CD4-positive, CD25-positive, alpha-beta regulatory T cell (primary cell): ENCODE measurements at regions not wholly inside any gene's neighbourhood (a gene's known extent, or its start where the extent isn't known, plus 50 kb on each side); places are given as distances from the start of the nearest gene placed in this dataset.
"Not testable (repeated sequence)": the region's sequence is repeated elsewhere in the genome, so short reads cannot be mapped to it uniquely, and the experiment has no call there.

ENCODE experiments used
- ATAC-seq, 2 donors: fragments of 150-1000 bp; cut with Tn5 transposase; one replicate each; pipeline ENCODE4 v1.10.0; 2021; ENCODE audit warnings: low read depth in 2 of 2, moderate number of reproducible peaks in 2 of 2, moderate library complexity in 1 of 2
- DNase-seq, 3 donors: peaks; one replicate each; pipeline versions ENCODE4 v3.0.0 to v3.0.0-alpha.2; 2012 to 2022; ENCODE audit warnings: mixed read lengths in 1 of 3
- H3K27ac ChIP-seq: one replicate; pipeline ENCODE4 v1.7.0; 2013; ENCODE audit warnings: mild to moderate bottlenecking, low read length; ENCODE audit not compliant: insufficient read depth, poor library complexity, severe bottlenecking
- H3K27me3 ChIP-seq: one replicate; pipeline ENCODE4 v1.7.0; 2013; ENCODE audit warnings: low read length; ENCODE audit not compliant: control insufficient read depth, insufficient read depth
- H3K36me3 ChIP-seq: one replicate; pipeline ENCODE4 v1.7.0; 2013; ENCODE audit warnings: mild to moderate bottlenecking, low read length, moderate library complexity; ENCODE audit not compliant: control insufficient read depth, insufficient read depth
- H3K4me1 ChIP-seq: 2 replicates; pipeline ENCODE4 v1.7.0; 2013; ENCODE audit warnings: mild to moderate bottlenecking, low read length; ENCODE audit not compliant: insufficient read depth, control insufficient read depth, poor library complexity, severe bottlenecking
- H3K4me3 ChIP-seq: one replicate; pipeline ENCODE4 v1.7.0; 2013; ENCODE audit warnings: low read depth, mild to moderate bottlenecking, low read length, moderate library complexity
- H3K9me3 ChIP-seq, 2 experiments: 1 replicate in 1 of 2; 2 replicates in 1 of 2; pipeline ENCODE4 v1.7.0; 2013; ENCODE audit warnings: low read length in 2 of 2, mild to moderate bottlenecking in 1 of 2, moderate library complexity in 1 of 2; ENCODE audit not compliant: control insufficient read depth in 2 of 2
- H3K27ac Mint-ChIP-seq, 3 donors: one replicate each; pipeline ENCODE4 v1.8.0; 2020 to 2022; ENCODE audit warnings: mild to moderate bottlenecking in 3 of 3, mixed read lengths in 3 of 3, moderate library complexity in 2 of 3
- H3K27me3 Mint-ChIP-seq: one replicate; pipeline ENCODE4 v1.8.0; 2022; ENCODE audit warnings: mild to moderate bottlenecking, mixed read lengths
- H3K36me3 Mint-ChIP-seq: one replicate; pipeline ENCODE4 v1.8.0; 2020; ENCODE audit warnings: mixed read lengths
- H3K4me1 Mint-ChIP-seq, 4 donors: one replicate each; pipeline ENCODE4 v1.8.0; 2020 to 2022; ENCODE audit warnings: mixed read lengths in 4 of 4, mild to moderate bottlenecking in 1 of 4
- H3K4me3 Mint-ChIP-seq, 4 donors: one replicate each; pipeline ENCODE4 v1.8.0; 2020 to 2022; ENCODE audit warnings: mild to moderate bottlenecking in 4 of 4, mixed read lengths in 4 of 4, moderate library complexity in 3 of 4
- H3K9me3 Mint-ChIP-seq, 7 donors: one replicate each; pipeline ENCODE4 v1.8.0; 2020 to 2022; ENCODE audit warnings: mixed read lengths in 7 of 7, mild to moderate bottlenecking in 3 of 7, moderate library complexity in 2 of 7

DNA sequence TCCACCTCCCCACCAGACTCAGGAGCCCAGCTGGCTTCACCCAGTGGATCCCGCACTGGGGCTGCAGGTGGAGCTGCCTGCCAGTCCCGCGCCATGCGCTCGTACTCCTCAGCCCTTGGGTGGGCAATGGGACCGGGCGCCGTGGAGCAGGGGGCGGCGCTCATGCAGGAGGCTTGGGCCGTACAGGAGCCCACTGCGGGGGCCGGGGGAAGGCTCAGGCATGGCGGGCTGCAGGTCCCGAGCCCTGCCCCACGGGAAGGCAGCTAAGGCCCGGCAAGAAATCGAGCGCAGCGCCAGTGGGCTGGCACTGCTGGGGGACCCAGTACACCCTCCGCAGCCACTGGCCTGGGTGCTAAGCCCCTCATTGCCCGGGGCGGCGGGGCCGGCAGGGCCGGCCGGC is 984.0 kb downstream of the TBL1XR1 start:
- peaks cover 0 to 16% (median 4%) of the 10 kb centered on the region in 7 donors for H3K9me3 Mint-ChIP-seq
- not testable (repeated sequence) for H3K4me1 Mint-ChIP-seq, H3K4me1 ChIP-seq, H3K27ac Mint-ChIP-seq, H3K4me3 ChIP-seq, H3K36me3 ChIP-seq, H3K36me3 Mint-ChIP-seq, H3K9me3 ChIP-seq, H3K27me3 ChIP-seq, H3K4me3 Mint-ChIP-seq, H3K27ac ChIP-seq, DNase-seq, H3K27me3 Mint-ChIP-seq, ATAC-seq

DNA sequence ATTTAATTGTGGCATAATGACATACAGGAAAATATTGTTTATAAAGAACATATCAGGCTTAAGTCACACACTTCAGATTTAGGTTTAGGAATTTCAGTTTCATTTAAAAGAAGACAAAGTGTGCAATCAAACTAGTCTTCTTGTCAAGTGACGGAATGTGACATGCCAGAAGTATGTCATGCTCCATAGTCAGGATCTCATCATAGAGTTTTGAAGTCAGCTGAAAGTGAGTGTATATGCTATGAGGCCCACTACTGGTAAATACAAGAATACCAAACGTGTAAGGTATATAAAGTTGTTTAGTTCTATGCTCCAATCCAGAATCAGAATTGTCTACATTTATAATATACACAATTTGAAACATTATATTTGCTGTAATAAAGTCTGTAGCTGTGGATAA is 988.4 kb downstream of the TBL1XR1 start:
- Histone ChIP-seq H3K27me3 (no peaks in the 10 kb centered on the region), H3K27ac (no peak overlapping the region), H3K36me3 (no peaks in the 10 kb centered on the region), H3K4me1 (no peaks in the 10 kb centered on the region), H3K9me3 (no peaks in the 10 kb centered on the region), H3K4me3 (no peak overlapping the region)
- no peak for ATAC-seq
- no peak for DNase-seq
- H3K27ac Mint-ChIP-seq = no peak overlapping the region
- no peaks in the 10 kb centered on the region for H3K36me3 Mint-ChIP-seq
- H3K4me1 Mint-ChIP-seq = no peaks in the 10 kb centered on the region
- H3K9me3 Mint-ChIP-seq = peaks cover 0 to 7% (median 1%) of the 10 kb centered on the region in 7 donors
- H3K4me3 Mint-ChIP-seq = no peak overlapping the region
- H3K27me3 Mint-ChIP-seq = no peaks in the 10 kb centered on the region

DNA sequence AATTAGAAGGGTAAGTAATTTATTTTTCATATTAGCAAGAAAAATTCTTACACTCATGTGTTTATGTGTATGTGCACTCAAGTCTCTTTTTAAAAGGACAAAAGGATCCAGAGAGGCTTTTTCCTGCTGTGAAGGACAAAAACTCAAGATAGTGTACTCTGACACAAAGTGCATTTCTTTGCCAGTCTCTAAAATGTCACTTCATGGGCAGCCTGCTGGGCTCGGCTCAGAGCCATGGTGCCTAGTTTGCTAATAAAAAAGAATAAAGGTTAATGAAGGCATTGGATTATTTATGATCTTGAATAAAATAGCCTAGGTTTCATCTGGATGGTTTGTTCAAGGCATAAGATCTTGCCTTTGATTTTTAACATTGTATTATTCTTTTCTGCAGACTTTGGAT is 989.0 kb downstream of the TBL1XR1 start:
- Mint-ChIP-seq H3K27ac (no peak overlapping the region), H3K27me3 (no peaks in the 10 kb centered on the region), H3K9me3 (peaks cover 0 to 7% (median 3%) of the 10 kb centered on the region in 7 donors), H3K4me1 (no peaks in the 10 kb centered on the region), H3K36me3 (no peaks in the 10 kb centered on the region), H3K4me3 (no peak overlapping the region)
- ATAC-seq (no peak), DNase-seq (no peak)
- no peaks in the 10 kb centered on the region for H3K36me3 ChIP-seq
- no peak overlapping the region for H3K27ac ChIP-seq
- H3K9me3 ChIP-seq = no peaks in the 10 kb centered on the region
- H3K4me3 ChIP-seq = no peak overlapping the region
- H3K27me3 ChIP-seq = no peaks in the 10 kb centered on the region
- no peaks in the 10 kb centered on the region for H3K4me1 ChIP-seq

DNA sequence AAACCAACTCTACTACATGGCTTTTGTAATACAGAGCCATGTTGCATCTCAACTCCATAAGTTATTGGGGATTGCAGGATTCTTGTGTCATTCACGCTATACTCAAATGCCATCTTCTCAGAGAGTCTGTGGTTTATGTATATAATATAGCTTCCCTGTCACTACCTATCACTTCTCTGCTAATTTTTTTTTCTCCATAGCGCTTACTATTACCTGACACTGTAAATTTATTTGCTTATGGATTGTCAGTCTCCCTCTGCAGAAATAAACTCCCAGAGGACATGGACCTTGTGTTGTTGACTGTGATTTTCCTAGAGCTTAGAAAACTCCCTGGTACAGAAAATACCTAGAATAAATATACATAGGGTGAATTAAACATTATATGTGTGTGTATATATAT is 990.5 kb downstream of the TBL1XR1 start:
- H3K27me3 Mint-ChIP-seq = no peaks in the 10 kb centered on the region
- H3K27ac Mint-ChIP-seq = no peak overlapping the region
- no peak overlapping the region for H3K4me3 Mint-ChIP-seq
- no peaks in the 10 kb centered on the region for H3K9me3 ChIP-seq
- peaks cover 0 to 15% (median 3%) of the 10 kb centered on the region in 7 donors for H3K9me3 Mint-ChIP-seq
- H3K4me3 ChIP-seq = no peak overlapping the region
- H3K4me1 ChIP-seq = no peaks in the 10 kb centered on the region
- DNase-seq (no peak), ATAC-seq (no peak)
- no peaks in the 10 kb centered on the region for H3K36me3 ChIP-seq
- H3K27ac ChIP-seq = no peak overlapping the region
- H3K4me1 Mint-ChIP-seq = no peaks in the 10 kb centered on the region
- no peaks in the 10 kb centered on the region for H3K27me3 ChIP-seq
- H3K36me3 Mint-ChIP-seq = no peaks in the 10 kb centered on the region

DNA sequence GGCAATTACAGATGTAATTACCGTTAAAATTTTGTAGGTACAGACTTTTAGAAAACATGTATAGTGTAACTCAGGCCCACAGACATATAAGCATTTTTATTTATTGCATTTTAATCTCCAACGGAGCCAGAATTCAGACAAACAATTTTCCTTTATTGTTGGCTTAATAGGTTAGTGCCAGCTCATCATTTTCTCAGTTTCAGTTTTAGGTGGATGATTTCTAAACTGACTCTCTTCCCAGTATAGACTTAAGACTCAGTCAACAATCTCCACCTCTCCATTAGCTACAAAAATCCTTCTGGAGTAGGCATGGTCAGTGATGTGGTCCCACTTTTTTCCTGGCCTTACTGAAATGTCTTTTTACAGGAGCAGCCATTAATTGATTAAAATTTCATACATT is 994.6 kb downstream of the TBL1XR1 start:
- H3K4me1 Mint-ChIP-seq = no peaks in the 10 kb centered on the region
- Histone ChIP-seq H3K9me3 (no peaks in the 10 kb centered on the region), H3K27ac (no peak overlapping the region), H3K27me3 (no peaks in the 10 kb centered on the region), H3K36me3 (no peaks in the 10 kb centered on the region), H3K4me1 (no peaks in the 10 kb centered on the region), H3K4me3 (no peak overlapping the region)
- H3K9me3 Mint-ChIP-seq = peaks cover 0 to 13% (median 3%) of the 10 kb centered on the region in 7 donors
- H3K36me3 Mint-ChIP-seq = no peaks in the 10 kb centered on the region
- no peak overlapping the region for H3K4me3 Mint-ChIP-seq
- DNase-seq (no peak), ATAC-seq (no peak)
- H3K27me3 Mint-ChIP-seq = no peaks in the 10 kb centered on the region
- no peak overlapping the region for H3K27ac Mint-ChIP-seq

DNA sequence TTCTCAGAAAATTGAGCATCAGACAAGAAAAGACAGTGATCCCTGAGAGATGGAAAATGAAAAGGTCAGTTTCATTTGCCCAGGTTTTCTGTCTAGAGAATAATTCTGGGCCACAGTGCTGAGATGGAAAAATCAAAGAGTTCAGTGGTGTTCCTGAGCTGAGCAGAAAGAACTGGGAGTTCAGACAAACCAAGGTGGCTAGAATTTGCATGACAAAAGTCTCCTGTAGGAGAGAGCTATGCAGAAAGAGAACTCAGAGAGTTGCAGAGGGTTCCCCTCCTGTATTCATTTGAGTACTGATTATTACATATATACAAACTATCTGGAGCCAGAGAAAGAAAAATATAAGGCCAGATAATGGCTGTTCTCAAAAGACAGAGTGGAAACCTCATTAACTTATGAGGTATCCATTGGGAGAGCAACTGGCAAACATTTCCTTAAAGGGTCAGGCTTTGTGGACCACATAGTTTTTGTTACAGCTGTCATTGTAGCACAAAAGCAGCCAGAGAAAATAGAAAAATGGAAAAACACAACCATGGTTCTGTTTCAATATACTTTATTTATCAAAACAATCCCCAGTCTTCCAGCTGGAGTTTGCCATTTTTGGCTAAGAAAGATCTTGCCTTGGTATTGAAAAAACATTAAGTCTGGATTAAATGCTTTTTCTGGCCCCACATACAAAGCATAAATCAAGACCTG is 1004.1 kb downstream of the TBL1XR1 start:
- Mint-ChIP-seq H3K4me3 (no peak overlapping the region), H3K4me1 (no peaks in the 10 kb centered on the region), H3K9me3 (peaks cover 1 to 18% (median 7%) of the 10 kb centered on the region in 7 donors), H3K27ac (no peak overlapping the region), H3K36me3 (no peaks in the 10 kb centered on the region), H3K27me3 (no peaks in the 10 kb centered on the region)
- no peak overlapping the region for H3K4me3 ChIP-seq
- no peaks in the 10 kb centered on the region for H3K4me1 ChIP-seq
- H3K27ac ChIP-seq = no peak overlapping the region
- ATAC-seq = no peak
- H3K36me3 ChIP-seq = no peaks in the 10 kb centered on the region
- DNase-seq = no peak
- H3K27me3 ChIP-seq = no peaks in the 10 kb centered on the region
- no peaks in the 10 kb centered on the region for H3K9me3 ChIP-seq

DNA sequence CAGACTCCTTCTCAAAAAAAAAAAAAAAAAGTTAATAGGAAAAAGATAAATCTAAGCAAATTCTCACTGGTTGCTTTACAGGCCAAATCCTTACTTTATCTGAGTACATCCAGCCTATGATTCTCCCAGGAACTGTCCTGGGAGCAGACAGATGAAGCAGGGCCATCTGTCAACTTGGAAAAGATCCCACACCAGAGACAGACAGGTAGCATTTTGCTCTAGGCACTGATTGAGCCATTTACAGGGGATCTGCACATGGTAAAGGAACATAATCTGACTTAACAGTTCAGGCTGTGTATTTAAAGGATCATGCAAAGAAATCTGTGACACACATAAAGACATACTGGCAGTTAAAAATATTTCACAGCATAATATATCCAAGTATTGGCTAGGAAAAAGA is 1006.5 kb downstream of the TBL1XR1 start:
- Mint-ChIP-seq H3K4me1 (no peaks in the 10 kb centered on the region), H3K9me3 (peaks cover 1 to 18% (median 9%) of the 10 kb centered on the region in 7 donors), H3K4me3 (no peak overlapping the region), H3K36me3 (no peaks in the 10 kb centered on the region), H3K27me3 (no peaks in the 10 kb centered on the region), H3K27ac (no peak overlapping the region)
- ATAC-seq = no peak
- Histone ChIP-seq H3K27me3 (no peaks in the 10 kb centered on the region), H3K4me1 (no peaks in the 10 kb centered on the region), H3K9me3 (no peaks in the 10 kb centered on the region), H3K36me3 (no peaks in the 10 kb centered on the region), H3K27ac (no peak overlapping the region), H3K4me3 (no peak overlapping the region)
- DNase-seq = no peak

DNA sequence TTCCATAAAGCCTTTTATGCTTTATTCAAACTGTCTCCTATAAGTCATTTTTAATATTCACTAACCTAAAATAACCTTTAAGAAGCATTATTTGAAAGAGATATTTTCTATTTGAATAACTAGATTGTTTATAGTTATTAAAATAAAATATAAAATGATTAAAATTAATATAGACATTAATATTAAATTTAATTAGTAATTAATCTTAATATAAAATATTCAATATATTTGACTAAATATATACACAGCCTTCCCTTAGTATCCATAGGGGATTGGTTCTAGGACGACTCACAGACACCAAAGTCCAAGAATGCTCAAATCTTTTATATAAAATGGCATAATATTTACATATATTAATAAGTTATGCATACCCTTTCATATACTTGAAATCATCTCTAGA is 1014.1 kb downstream of the TBL1XR1 start:
- Histone ChIP-seq H3K4me3 (no peak overlapping the region), H3K36me3 (no peaks in the 10 kb centered on the region), H3K4me1 (no peaks in the 10 kb centered on the region), H3K27me3 (no peaks in the 10 kb centered on the region), H3K9me3 (no peaks in the 10 kb centered on the region), H3K27ac (no peak overlapping the region)
- DNase-seq (no peak), ATAC-seq (no peak)
- no peaks in the 10 kb centered on the region for H3K36me3 Mint-ChIP-seq
- H3K9me3 Mint-ChIP-seq = peaks cover 0 to 9% (median 4%) of the 10 kb centered on the region in 7 donors
- no peaks in the 10 kb centered on the region for H3K4me1 Mint-ChIP-seq
- H3K27ac Mint-ChIP-seq = no peak overlapping the region
- H3K4me3 Mint-ChIP-seq = no peak overlapping the region
- no peaks in the 10 kb centered on the region for H3K27me3 Mint-ChIP-seq
